Motor neuron (in vitro differentiated cells): ENCODE measurements at regions not wholly inside any gene's neighbourhood (a gene's known extent, or its start where the extent isn't known, plus 50 kb on each side); places are given as distances from the start of the nearest gene placed in this dataset.
"Not testable (repeated sequence)": the region's sequence is repeated elsewhere in the genome, so short reads cannot be mapped to it uniquely, and the experiment has no call there.

Experiments used
- ATAC-seq, 8 experiments: fragments of 200-7000 bp; cut with Tn5 transposase; replicated peaks in 6 of 8; 2 replicates each; pipeline ENCODE4 v1.8.0; 2021; ENCODE audit warnings: mild to moderate bottlenecking in 8 of 8, moderate library complexity in 8 of 8
- H3K27ac ChIP-seq, 2 donors: fragments of 250-450 bp; sonication (Bioruptor Pico); 2 replicates each; pipeline ENCODE4 v1.9.0; 2021; ENCODE audit warnings: antibody characterized with exemption in 2 of 2, mild to moderate bottlenecking in 2 of 2, moderate library complexity in 1 of 2
- H3K4me1 ChIP-seq, 2 donors: fragments of 250-450 bp; sonication (Bioruptor Pico); replicated peaks in 1 of 2; 2 replicates each; pipeline ENCODE4 v1.6.1; 2021; ENCODE audit warnings: antibody characterized with exemption in 2 of 2, mild to moderate bottlenecking in 2 of 2, moderate library complexity in 1 of 2
- H3K4me3 ChIP-seq, 5 donors: fragments of 250-450 bp; sonication (Bioruptor Pico); 2 replicates each; pipeline ENCODE4 v1.9.0; 2021; ENCODE audit warnings: antibody characterized with exemption in 5 of 5, mild to moderate bottlenecking in 5 of 5, moderate library complexity in 4 of 5
- WGBS, 10 experiments: fragments of 450-650 bp; shearing (Covaris generic); methylation state at CpG; one replicate each; pipeline ENCODE4 v1.0.0; 2022; 5-methylcytosine and 5-hydroxymethylcytosine counted together
- in situ Hi-C, 9 experiments: fragments of 400-800 bp; cut with MboI; loops; one replicate each; pipeline ENCODE4 v1.15.0; 2021; ENCODE audit warnings: low sequenced_read_pairs in 9 of 9, low pct_unique_long_range_greater_than_20kb in 2 of 9; ENCODE audit not compliant: unreplicated experiment in 9 of 9

GRCh38 chr10:23912884-23913404 lies 296.0 kb upstream of the KIAA1217 start:
- 0 to 62% (median 42%) methylated on average over 1 to 6 of the region's 6 CpGs for WGBS, 10 experiments
- H3K4me1 ChIP-seq: peaks cover 0 to 3% of the 10 kb centered on the region in 2 donors
- no peak overlapping the region for H3K27ac ChIP-seq
- in situ Hi-C loops: no loop called here
- peak in 5 of 8 experiments; percentile 21 to 73 (median 40) for ATAC-seq
- no peak overlapping the region for H3K4me3 ChIP-seq

GRCh38 chr10:23914641-23915040 lies 294.3 kb upstream of the KIAA1217 start:
- ATAC-seq: no peak

GRCh38 chr10:23917251-23917840 lies 291.6 kb upstream of the KIAA1217 start:
- peak in 2 of 8 experiments; percentile 21 to 53 for ATAC-seq
- Histone ChIP-seq H3K4me1 (peaks cover 8 to 18% of the 10 kb centered on the region in 2 donors), H3K27ac (no peak overlapping the region), H3K4me3 (no peak overlapping the region)
- in situ Hi-C loops: no loop called here
- WGBS, 10 experiments: 17 to 100% (median 70%) methylated on average over 1 to 3 of the region's 4 CpGs; no CpG with 5 or more reads in 1 of the 10 experiments

More at GRCh38 chr10:23914641-23915040, 294.3 kb upstream of the KIAA1217 start:
- Histone ChIP-seq H3K4me1 (peaks cover 8 to 14% of the 10 kb centered on the region in 2 donors), H3K27ac (no peak overlapping the region), H3K4me3 (no peak overlapping the region)
- in situ Hi-C loops: no loop called here
- WGBS, 10 experiments: 6 to 86% (median 55%) methylated on average over 1 to 3 of the region's 3 CpGs

- WGBS, 10 experiments: 47 to 86% (median 69%) methylated on average over 1 to 6 of the region's 6 CpGs; no CpG with 5 or more reads in 3 of the 10 experiments
- peak in 5 of 8 experiments; percentile 35 to 72 (median 58) for ATAC-seq
- in situ Hi-C loops: no loop called here
- no peak overlapping the region for H3K4me3 ChIP-seq
- H3K27ac ChIP-seq: no peak overlapping the region
- H3K4me1 ChIP-seq: peaks cover 8 to 18% of the 10 kb centered on the region in 2 donors
Measured at GRCh38 chr10:23918090-23918723, 290.7 kb upstream of the KIAA1217 start.

- no peak overlapping the region for H3K27ac ChIP-seq
- in situ Hi-C loops: no loop called here
- peaks cover 8 to 18% of the 10 kb centered on the region in 2 donors for H3K4me1 ChIP-seq
- no peak overlapping the region for H3K4me3 ChIP-seq
- peak in 7 of 8 experiments; percentile 30 to 97 (median 93) for ATAC-seq
Measured at GRCh38 chr10:23918839-23919238, 290.1 kb upstream of the KIAA1217 start.

- Histone ChIP-seq H3K27ac (no peak overlapping the region), H3K4me1 (peaks cover 0 to 10% of the 10 kb centered on the region in 2 donors), H3K4me3 (no peak overlapping the region)
- WGBS, 10 experiments: 0 to 74% (median 32%) methylated on average over 1 to 7 of the region's 8 CpGs; no CpG with 5 or more reads in 1 of the 10 experiments
- in situ Hi-C loops: no loop called here
- peak in 2 of 8 experiments; percentile 17 to 42 for ATAC-seq
Measured at GRCh38 chr10:23927576-23928325, 281.2 kb upstream of the KIAA1217 start.

- H3K4me3 ChIP-seq, H3K27ac ChIP-seq, H3K4me1 ChIP-seq, in situ Hi-C loops, ATAC-seq: not testable (repeated sequence)
- 0 to 71% (median 24%) methylated on average over 1 to 3 of the region's 3 CpGs; no CpG with 5 or more reads in 2 of the 10 experiments for WGBS, 10 experiments
Measured at GRCh38 chr10:23934023-23934422, 274.9 kb upstream of the KIAA1217 start.

- no peak for ATAC-seq
- 0 to 100% (median 83%) methylated on average over 1 to 2 of the region's 2 CpGs; no CpG with 5 or more reads in 1 of the 10 experiments for WGBS, 10 experiments
- in situ Hi-C loops: no loop called here
- Histone ChIP-seq H3K27ac (no peak overlapping the region), H3K4me3 (no peak overlapping the region), H3K4me1 (no peaks in the 10 kb centered on the region)
Measured at GRCh38 chr10:23945845-23946244, 263.1 kb upstream of the KIAA1217 start.

GRCh38 chr10:23951841-23952240 lies 257.1 kb upstream of the KIAA1217 start:
- ATAC-seq: no peak
- no peak overlapping the region for H3K4me3 ChIP-seq
- no peak overlapping the region for H3K27ac ChIP-seq
- peaks cover 5 to 11% of the 10 kb centered on the region in 2 donors for H3K4me1 ChIP-seq
- 19 to 100% (median 80%) methylated on average over 1 to 6 of the region's 6 CpGs; no CpG with 5 or more reads in 1 of the 10 experiments for WGBS, 10 experiments
- in situ Hi-C loops: no loop called here

GRCh38 chr10:23955456-23956225 lies 253.3 kb upstream of the KIAA1217 start:
- ATAC-seq: peak in 1 of 8 experiments; percentile 73
- Histone ChIP-seq H3K4me3 (no peak overlapping the region), H3K27ac (no peak overlapping the region), H3K4me1 (peaks cover 5 to 11% of the 10 kb centered on the region in 2 donors)
- in situ Hi-C loops: no loop called here
- WGBS, 10 experiments: 20 to 75% (median 44%) methylated on average over 1 to 10 of the region's 10 CpGs; no CpG with 5 or more reads in 1 of the 10 experiments

- 0 to 100% (median 80%) methylated on average over 1 to 4 of the region's 5 CpGs; no CpG with 5 or more reads in 1 of the 10 experiments for WGBS, 10 experiments
- no peak overlapping the region for H3K27ac ChIP-seq
- in situ Hi-C loops: no loop called here
- no peak overlapping the region for H3K4me3 ChIP-seq
- no peaks in the 10 kb centered on the region for H3K4me1 ChIP-seq
- ATAC-seq: no peak
Measured at GRCh38 chr10:23965123-23965522, 243.8 kb upstream of the KIAA1217 start.

GRCh38 chr10:23965880-23966279 lies 243.1 kb upstream of the KIAA1217 start:
- 71 to 100% methylated on average over 1 of the region's 1 CpG; no CpG with 5 or more reads in 8 of the 10 experiments for WGBS, 10 experiments
- H3K4me3 ChIP-seq: no peak overlapping the region
- peak in 1 of 8 experiments; percentile 21 for ATAC-seq
- no peaks in the 10 kb centered on the region for H3K4me1 ChIP-seq
- in situ Hi-C loops: no loop called here
- no peak overlapping the region for H3K27ac ChIP-seq
